ENCODE measurements at regions not wholly inside any gene's neighbourhood (a gene's known extent, or its start where the extent isn't known, plus 50 kb on each side); places are given as distances from the start of the nearest gene placed in this dataset.

- H3K4me3 ChIP-seq: no peak overlapping the region
- intact Hi-C loops (cut with DNase I; ENCODE audit: low total_unique reads): no loop called here
- 82 to 92% (median 88%) methylated on average over 5 of the region's 5 CpGs for WGBS, 5 donors
- peaks cover 0 to 9% (median 0%) of the 10 kb centered on the region in 7 donors for H3K27me3 ChIP-seq (replicated peaks in 1 of 7)
- no peaks in the 10 kb centered on the region for H3K4me1 ChIP-seq
- DNase-seq: no peak
- H3K27ac ChIP-seq: no peak overlapping the region
- TF ChIP-seq POLR2AphosphoS5 (IDR thresholded peaks at IDR 0.05) (no peak), POLR2A (IDR thresholded peaks at IDR 0.05) (no peak), CTCF (IDR thresholded peaks at IDR 0.05 in 8 of 11, conservative IDR thresholded peaks at IDR 0.05 in 3 of 11) (no peak)
- no peaks in the 10 kb centered on the region for H3K9me3 ChIP-seq
- H3K36me3 ChIP-seq: no peaks in the 10 kb centered on the region
Measured at GRCh38 chr2:11050565-11050964, 104.7 kb upstream of the SLC66A3 start.

- peaks cover 0 to 9% (median 0%) of the 10 kb centered on the region in 7 donors for H3K27me3 ChIP-seq (replicated peaks in 1 of 7)
- no peak overlapping the region for H3K4me3 ChIP-seq
- H3K4me1 ChIP-seq: no peaks in the 10 kb centered on the region
- no peak overlapping the region for H3K27ac ChIP-seq
- no peaks in the 10 kb centered on the region for H3K36me3 ChIP-seq
- no peak for DNase-seq
- no peaks in the 10 kb centered on the region for H3K9me3 ChIP-seq
- 81 to 95% (median 91%) methylated on average over 9 of the region's 9 CpGs for WGBS, 5 donors
- no peak for TF ChIP-seq POLR2A (IDR thresholded peaks at IDR 0.05)
- TF ChIP-seq POLR2AphosphoS5 (IDR thresholded peaks at IDR 0.05): no peak
- no peak for TF ChIP-seq CTCF (IDR thresholded peaks at IDR 0.05 in 8 of 11, conservative IDR thresholded peaks at IDR 0.05 in 3 of 11)
- intact Hi-C loops (cut with DNase I; ENCODE audit: low total_unique reads): no loop called here
Measured at GRCh38 chr2:11051280-11051679, 104.0 kb upstream of the SLC66A3 start.

- 89 to 98% (median 90%) methylated on average over 12 of the region's 12 CpGs for WGBS, 5 donors
- H3K9me3 ChIP-seq: no peaks in the 10 kb centered on the region
- no peak for DNase-seq
- TF ChIP-seq CTCF (IDR thresholded peaks at IDR 0.05 in 8 of 11, conservative IDR thresholded peaks at IDR 0.05 in 3 of 11) (no peak), POLR2AphosphoS5 (IDR thresholded peaks at IDR 0.05) (no peak), POLR2A (IDR thresholded peaks at IDR 0.05) (no peak)
- no peaks in the 10 kb centered on the region for H3K4me1 ChIP-seq
- H3K4me3 ChIP-seq: no peak overlapping the region
- intact Hi-C loops (cut with DNase I; ENCODE audit: low total_unique reads): no loop called here
- peaks cover 0 to 9% (median 0%) of the 10 kb centered on the region in 7 donors for H3K27me3 ChIP-seq (replicated peaks in 1 of 7)
- H3K27ac ChIP-seq: no peak overlapping the region
- H3K36me3 ChIP-seq: no peaks in the 10 kb centered on the region
Measured at GRCh38 chr2:11053546-11053945, 101.7 kb upstream of the SLC66A3 start.

- peaks cover 0 to 10% (median 5%) of the 10 kb centered on the region in 8 donors for H3K9me3 ChIP-seq
- H3K27ac ChIP-seq: no peak overlapping the region
- DNase-seq: no peak
- no peak overlapping the region for H3K4me3 ChIP-seq
- H3K4me1 ChIP-seq: no peaks in the 10 kb centered on the region
- TF ChIP-seq CTCF (IDR thresholded peaks at IDR 0.05 in 8 of 11, conservative IDR thresholded peaks at IDR 0.05 in 3 of 11) (no peak), POLR2A (IDR thresholded peaks at IDR 0.05) (no peak), POLR2AphosphoS5 (IDR thresholded peaks at IDR 0.05) (no peak)
- 87 to 93% (median 91%) methylated on average over 9 to 14 of the region's 14 CpGs for WGBS, 5 donors
- no peaks in the 10 kb centered on the region for H3K36me3 ChIP-seq
- intact Hi-C loops (cut with DNase I; ENCODE audit: low total_unique reads): no loop called here
- H3K27me3 ChIP-seq (replicated peaks in 1 of 7): peaks cover 0 to 9% (median 0%) of the 10 kb centered on the region in 7 donors
Measured at GRCh38 chr2:11054783-11055678, 100.2 kb upstream of the SLC66A3 start.
